GM18907 (cell line): ENCODE measurements at regions not wholly inside any gene's neighbourhood (a gene's known extent, or its start where the extent isn't known, plus 50 kb on each side); places are given as distances from the start of the nearest gene placed in this dataset.
"Not testable (repeated sequence)": the region's sequence is repeated elsewhere in the genome, so short reads cannot be mapped to it uniquely, and the experiment has no call there.

Experiments
- ATAC-seq: cut with Tn5 transposase; IDR thresholded peaks from one replicate; pipeline ENCODE4 v1.9.1; 2021; ENCODE audit warnings: mild to moderate bottlenecking, moderate library complexity; ENCODE audit not compliant: unreplicated experiment

DNA sequence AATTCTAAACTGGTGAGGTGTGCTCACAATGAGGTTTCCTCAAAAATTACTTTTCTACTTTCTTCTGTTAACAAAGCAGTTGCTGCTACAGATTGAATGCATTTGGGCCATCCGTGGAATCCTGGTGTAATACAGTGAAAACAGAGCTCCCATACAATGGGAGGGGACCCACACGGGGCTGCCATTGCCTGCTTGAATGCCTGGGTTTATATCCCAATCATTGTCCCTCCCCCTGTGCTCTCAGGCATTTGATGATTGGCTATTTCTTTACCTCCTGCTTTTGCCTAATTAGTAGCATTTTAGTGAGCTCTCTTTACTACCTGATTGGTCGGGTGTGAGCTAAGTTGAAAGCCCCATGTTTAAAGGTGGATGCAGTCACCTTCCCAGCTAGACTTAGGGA lies 52.9 kb upstream of the CSF1 start:
- ATAC-seq = not testable (repeated sequence)

DNA sequence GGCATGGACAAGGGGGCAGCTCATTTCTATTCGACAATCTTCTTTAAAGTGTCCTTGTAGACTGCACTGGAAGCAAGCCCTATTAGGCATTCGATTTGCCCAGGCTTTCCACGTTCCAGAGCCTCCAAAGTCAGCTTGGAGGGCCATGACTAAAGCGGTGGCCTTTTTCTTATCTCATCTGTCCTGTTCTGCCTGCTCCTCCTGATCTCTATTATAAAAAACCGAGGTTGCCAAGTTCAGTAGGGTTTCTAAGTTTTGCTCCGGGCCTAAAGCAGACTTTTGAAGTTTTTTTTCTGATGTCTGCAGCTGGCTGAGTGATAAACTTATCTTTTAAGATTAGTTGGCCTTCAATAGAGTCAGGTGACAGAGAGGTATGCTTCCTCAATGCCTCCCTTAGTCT lies 54.7 kb upstream of the CSF1 start:
- not testable (repeated sequence) for ATAC-seq

- not testable (repeated sequence) for ATAC-seq
These were observed 56.7 kb upstream of the CSF1 start for GRCh38 chr1:109853972-109854371.

GRCh38 chr1:109852221-109853015 lies 58.2 kb upstream of the CSF1 start:
- ATAC-seq = not testable (repeated sequence)

DNA sequence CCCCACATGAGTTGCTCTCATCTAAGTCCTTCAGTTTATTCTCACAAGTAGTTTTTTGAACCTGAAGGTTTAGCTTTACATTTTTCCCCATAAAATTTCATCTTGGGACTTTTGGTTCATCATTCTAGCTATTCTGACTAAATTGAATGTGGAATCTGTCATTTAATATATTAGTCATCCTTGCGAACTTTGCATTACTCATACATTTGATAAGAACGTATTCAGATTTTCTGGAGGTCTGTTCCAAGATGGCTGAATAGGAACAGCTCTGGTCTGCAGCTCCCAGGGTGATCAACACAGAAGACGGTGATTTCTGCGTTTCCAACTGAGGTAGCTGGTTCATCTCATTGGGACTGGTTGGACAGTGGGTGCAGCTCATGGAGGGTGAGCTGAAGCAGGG lies 59.8 kb upstream of the CSF1 start:
- no peak for ATAC-seq

DNA sequence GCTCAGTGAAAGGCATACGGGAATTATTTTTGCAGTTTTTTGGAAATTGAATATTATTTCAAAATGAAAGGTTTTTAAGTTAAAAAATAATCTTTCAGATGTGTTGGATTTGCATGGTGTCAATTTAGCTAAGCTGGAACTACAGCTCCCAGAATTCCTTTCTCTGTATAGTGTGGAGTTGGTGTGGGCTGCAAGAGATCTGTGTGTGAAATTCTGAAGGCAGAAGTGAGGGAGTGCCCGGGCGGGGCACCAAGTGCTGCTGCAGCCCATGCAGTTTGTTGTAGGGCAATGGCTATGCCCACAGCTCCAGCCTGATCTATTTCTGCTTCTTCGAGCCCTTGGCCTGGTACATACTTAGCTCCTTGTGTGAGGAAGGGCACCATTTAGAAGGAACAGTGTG lies 60.5 kb upstream of the CSF1 start:
- no peak for ATAC-seq

DNA sequence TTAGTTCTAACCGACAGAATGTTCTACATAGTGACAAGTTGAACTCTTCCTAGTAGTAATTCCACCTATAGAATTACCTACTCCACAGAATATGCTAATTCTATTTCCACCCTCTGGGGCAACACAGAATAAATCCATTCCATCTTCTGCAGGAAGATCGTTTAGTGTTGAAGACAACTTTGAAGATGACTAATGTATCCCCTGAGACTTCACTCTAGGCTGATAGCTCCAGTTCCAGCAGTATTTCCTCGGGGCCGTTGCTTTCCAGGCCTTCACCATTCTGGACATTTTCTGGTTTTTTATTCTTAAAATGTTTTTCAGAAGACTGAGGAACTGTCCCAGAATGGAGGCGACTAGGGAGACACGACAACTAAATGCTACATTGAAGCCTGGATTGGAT lies 61.0 kb upstream of the CSF1 start:
- no peak for ATAC-seq

DNA sequence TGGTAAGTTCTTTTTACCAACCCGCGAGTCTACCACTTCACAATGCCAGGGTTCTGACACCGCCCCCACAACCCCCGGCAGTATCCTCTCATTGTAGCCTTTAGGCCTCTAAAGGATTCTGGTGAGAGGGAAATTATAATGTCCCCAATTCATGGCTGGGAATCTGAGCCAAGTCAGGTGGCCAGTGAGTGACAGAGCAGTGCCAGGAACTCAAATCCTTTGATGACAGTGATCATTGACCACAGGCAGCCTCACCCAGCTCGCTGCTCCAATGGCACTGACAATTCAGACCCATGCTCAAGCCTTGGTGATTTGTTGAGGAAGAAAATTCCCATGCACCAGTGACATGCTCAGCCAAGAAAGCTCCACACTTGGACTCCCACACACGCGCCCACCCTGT lies 63.4 kb upstream of the CSF1 start:
- no peak for ATAC-seq

GRCh38 chr1:109846846-109847245 lies 63.8 kb upstream of the CSF1 start:
- no peak for ATAC-seq

GRCh38 chr1:109846162-109846561 lies 64.5 kb upstream of the CSF1 start:
- no peak for ATAC-seq

- no peak for ATAC-seq
These were observed 65.0 kb upstream of the CSF1 start for GRCh38 chr1:109845658-109846057.

DNA sequence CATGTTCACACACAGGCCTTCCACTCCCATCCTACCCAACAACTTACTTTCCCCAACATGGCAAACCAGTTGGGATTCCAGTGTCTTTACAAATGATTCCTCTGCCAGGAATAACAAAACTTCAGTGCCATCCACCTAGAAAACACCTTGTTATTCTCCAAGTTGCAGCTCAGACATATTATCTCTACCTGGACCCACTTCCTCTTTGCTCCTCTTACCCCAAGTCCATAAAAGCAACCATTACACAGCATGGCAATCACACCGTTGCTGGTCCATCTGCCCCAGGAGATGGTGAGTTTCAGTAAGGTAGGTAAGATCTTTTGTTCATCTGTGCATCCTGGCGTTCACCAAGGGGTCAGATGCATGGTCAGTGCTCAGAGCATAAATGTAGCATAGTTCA lies 66.0 kb upstream of the CSF1 start:
- ATAC-seq = no peak

DNA sequence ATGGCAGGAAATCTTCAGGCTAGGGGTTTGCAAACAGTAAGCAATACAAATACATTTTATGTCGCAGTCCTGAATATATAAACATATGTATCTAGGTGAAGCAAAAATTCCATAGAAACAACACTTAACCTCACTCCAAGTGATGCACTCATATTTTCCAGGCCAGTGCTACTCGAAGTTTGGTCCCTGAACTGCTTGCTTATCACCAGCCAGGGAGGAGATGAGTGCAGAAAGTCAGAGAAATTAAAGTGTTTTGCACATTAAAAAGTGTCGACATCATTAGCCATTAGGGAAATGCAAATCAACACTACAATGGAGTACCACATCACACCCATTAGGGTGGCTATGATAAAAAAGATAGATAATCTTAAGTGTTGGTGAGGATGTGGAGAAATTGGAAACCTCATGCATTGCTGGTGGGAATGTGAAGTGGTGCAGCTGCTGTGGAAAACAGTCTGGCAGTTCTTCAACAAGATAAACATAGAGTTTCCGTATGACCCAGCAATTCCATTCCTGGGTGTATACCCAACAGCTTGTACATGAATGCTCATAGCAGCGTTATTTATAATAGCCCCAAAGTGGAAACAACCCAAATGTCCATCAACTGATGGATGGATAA lies 70.5 kb upstream of the CSF1 start:
- no peak for ATAC-seq

DNA sequence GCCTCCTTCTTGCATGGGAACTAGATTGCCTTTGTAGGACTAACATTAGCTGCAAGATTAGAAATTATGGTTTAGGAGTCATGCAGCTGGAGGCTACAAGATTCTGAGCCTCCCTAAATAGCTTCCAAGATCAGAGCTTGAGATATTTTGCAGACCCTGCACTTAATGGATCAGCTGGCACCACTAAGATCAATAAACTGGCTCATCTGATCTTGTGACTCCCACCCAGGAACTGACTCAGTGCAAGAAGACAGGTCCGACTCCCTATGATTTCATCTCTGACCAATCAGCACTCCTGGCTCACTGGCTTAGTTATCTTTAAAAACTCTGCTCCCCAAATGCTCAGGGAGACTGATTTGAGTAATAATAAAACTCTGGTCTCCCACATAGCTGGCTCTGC lies 71.4 kb upstream of the CSF1 start:
- ATAC-seq = not testable (repeated sequence)

- no peak for ATAC-seq
These were observed 71.8 kb upstream of the CSF1 start for GRCh38 chr1:109838838-109839240.

DNA sequence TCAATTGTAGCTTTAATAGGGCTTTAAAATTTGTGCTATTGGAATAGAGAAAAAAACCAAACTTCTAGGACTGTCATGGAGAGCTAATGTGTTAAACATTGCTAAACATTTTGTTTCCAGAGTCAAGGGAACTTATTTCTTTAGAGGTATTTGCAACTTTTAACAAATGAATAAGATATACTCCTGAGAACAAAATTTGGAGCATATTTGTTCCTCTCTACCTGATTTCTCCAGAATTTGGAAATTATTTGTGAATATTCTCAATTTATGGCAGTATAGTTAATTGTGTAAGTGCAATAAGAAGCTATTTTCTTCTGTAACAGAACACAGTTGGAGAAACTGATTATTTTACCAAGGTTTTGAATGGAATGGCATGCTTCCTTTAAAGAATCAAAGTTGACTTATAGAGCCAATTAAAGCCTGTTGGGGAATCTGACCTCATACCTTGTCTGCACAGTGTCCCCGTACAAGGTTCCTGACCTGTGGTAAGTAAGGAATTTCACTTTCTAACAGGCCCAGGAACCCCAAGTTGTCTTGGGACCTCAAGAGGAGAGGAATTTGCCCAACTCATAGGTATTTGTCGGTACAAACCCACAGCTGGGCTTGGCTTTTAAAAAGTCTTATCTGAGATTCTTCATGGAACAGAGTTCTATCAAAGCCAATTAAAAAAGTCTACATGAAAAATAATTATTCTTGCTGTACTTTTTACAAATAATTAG lies 72.6 kb upstream of the CSF1 start:
- no peak for ATAC-seq

- ATAC-seq = not testable (repeated sequence)
These were observed 71.9 kb upstream of the EPS8L3 start for GRCh38 chr1:109835645-109836044.

- ATAC-seq = no peak
These were observed 71.2 kb upstream of the EPS8L3 start for GRCh38 chr1:109834951-109835350.

GRCh38 chr1:109832945-109833344 lies 69.2 kb upstream of the EPS8L3 start:
- no peak for ATAC-seq

- ATAC-seq = no peak
These were observed 65.2 kb upstream of the EPS8L3 start for GRCh38 chr1:109828756-109829505.

- no peak for ATAC-seq
These were observed 64.3 kb upstream of the EPS8L3 start for GRCh38 chr1:109827986-109828385.
